Fibroblast of peridontal ligament (primary cell): ENCODE measurements at regions not wholly inside any gene's neighbourhood (a gene's known extent, or its start where the extent isn't known, plus 50 kb on each side); places are given as distances from the start of the nearest gene placed in this dataset.
A peak's percentile ranks its signal among the peaks of the same experiment; 100 is the strongest.
"Not testable (repeated sequence)": the region's sequence is repeated elsewhere in the genome, so short reads cannot be mapped to it uniquely, and the experiment has no call there.

Experiments used
- DNase-seq: peaks from one replicate; pipeline ENCODE4 v3.0.0-alpha.2; 2010; ENCODE audit errors: extremely low read depth

DNA sequence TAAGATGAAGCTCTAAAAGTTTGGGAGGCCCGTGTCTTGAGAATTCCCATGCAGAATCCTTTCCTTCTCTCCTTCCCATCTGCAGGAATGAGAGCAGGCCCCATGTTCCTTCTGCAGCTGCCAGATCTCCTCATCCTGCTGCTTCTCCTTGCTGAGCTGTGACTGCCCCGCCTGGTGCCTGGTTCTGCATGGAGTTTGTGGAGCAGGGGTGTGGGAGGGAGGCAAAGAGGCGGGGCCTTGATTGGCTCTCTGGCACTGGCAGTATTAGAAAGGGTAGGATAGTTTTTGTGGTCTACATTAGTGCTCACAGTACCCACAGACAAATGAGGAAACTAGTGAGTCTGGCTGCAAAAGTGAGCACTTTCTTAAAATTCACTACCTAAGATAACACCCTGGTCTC lies 91.1 kb upstream of the CLPB start:
- no peak for DNase-seq

DNA sequence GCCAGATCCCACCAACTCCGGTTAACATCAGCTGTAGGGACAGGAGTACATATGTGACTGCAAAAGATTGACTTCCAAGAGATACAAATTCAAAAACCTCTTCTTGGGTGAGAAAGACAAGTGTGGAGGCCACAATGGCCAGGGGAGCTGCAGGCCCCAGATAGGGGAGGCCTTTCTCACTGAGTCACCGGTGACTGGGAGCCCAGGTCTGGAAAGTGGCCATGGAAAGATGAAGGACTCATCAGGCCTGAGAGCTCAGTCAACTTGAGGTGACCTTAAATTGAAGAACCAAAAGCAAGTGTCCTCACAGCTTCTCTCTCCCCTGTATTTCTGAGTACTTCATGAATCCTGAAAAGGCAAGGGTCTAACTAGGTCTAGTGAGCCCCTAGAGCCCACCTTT lies 90.4 kb upstream of the CLPB start:
- DNase-seq: no peak

DNA sequence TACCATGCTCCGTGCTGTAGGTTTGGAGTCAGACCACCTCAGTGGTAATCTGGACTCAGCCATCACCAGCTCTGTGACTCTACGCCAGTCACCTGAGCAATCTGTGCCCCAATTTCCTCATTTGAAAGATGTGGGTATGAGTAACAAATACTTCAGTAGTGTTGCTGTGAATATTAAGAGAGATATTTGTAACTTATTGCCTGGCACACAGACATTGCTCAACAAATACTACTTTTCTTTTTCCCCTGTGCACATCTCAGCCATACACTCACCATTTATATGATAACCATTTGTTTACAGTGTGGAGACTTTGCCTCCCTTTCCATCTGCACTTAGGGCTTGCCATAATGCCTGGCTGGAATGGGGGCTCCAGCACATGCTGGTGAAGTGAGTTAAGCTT lies 89.7 kb upstream of the CLPB start:
- DNase-seq: no peak

DNA sequence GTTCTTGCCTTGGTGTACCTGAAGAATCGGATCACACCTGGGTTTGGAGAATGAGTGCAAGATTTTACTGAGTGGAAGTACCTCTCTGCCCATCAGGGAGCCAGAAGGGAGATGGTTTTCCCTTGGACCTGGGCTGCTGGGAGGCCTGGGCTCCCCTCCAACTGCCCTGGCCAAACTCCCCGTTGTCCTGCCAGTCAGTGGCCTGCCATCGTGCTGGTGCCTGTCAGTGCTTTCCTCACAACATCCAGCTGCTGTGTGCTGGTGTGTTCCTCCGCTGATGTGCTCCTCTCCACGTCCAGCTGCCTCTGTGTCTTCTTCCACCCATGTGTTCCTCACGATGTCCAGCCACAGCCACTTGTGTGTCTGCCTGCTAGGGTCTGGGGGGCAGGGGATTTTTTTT lies 87.9 kb upstream of the CLPB start:
- DNase-seq: no peak

DNA sequence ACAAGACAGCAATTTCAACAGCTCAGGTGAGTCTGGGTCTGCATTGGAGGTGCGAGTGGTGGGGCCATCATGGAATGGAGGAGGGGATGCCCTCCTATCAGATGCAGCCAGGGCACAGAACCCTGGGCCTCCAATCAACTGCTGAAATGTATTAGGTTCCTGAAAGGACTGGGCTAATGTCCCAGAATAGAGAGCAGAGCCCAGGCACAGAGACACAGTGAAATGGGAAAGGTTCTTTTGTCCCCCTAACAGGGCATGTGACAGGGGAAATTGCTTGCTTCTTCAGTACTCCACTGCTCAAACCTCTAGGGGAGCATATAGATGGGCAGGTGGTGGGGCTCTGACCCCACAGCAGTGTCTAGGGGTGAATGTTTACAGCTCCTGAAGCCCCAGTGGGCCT lies 87.3 kb upstream of the CLPB start:
- no peak for DNase-seq

DNA sequence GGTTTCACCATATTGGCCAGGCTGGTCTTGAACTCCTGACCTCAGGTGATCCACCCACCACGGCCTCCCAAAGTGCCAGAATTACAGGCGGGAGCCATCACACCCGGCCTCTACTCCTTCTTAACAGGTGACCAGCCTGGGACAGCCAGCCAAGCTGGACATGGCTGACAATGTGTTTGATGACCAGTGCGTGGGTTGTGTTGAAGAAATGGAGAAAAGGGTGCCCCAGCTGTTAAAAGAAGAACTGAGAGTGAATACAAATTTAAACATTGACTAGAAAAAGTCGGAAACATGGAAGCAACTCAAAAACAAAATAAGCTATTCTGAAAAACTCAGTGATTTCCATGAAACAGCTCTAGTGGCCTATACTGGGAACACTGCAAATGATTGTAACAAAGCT lies 86.5 kb upstream of the CLPB start:
- no peak for DNase-seq

DNA sequence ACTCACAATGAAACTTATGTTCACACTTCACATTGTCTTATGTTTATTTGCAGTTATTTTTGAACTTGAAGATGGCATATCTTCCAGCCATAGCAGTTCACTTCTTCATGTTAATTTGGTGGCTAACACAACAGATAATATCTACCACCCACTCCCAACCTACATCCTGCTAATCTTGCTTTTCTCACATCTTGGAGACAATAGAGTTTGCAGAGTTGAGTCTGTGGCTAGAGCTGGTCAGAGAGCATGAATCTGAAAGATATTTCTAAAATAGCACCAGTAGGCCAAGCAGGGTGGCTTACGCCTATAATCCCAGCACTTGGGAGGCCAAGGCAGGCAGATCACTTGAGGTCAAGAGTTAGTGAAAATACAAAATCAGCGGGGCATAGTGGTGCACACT lies 85.6 kb upstream of the CLPB start:
- not testable (repeated sequence) for DNase-seq

DNA sequence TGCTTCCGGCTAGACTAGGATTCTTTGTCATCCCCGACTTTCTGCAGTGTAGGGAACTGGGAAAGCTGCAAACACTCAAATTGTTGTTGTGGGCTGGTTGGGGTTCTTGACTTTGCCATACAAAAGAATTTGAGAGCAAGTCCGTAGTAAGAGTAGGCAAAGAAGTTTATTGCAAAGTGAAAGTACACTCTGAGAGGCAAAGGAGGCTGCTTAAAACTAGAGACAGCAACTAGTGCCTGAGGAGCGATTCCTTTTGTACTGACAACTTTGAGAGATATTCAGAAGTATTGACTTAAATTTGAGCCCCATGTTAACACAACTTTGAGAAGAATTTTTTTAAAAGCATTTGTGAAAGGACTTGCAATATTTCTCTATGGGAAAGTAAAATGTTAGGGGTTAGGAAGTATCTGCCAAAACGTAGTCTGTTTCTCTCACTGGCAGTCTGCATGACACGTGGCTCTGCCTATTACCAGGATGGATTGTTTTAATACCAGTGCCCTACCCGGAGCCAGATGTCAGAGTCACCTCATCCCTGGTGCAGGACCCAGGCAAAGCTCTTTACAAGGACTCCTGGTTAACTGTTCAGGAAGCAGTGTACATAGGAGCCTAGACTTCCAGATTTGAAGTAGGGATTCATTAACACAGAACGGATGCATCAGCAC lies 85.0 kb upstream of the CLPB start:
- DNase-seq: peak; percentile 36

DNA sequence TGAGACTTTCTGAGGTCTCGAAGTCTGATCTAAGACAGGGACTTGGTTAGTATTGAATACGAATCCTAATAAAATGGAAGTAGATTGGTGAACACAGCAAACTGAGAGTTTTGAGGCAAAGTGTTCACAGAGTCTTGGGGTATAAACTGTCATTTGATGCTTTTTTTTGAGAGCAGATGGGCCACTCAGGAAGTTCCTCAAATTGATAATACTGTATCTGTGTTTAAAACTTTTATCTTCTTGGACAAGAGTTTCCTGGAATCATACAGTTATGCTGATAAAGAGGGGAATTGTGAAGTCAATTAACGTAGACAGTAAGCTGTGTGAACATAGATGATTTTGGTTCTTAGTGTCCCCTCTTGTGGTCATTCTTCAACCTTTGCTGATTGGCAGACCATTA lies 80.0 kb upstream of the CLPB start:
- no peak for DNase-seq

DNA sequence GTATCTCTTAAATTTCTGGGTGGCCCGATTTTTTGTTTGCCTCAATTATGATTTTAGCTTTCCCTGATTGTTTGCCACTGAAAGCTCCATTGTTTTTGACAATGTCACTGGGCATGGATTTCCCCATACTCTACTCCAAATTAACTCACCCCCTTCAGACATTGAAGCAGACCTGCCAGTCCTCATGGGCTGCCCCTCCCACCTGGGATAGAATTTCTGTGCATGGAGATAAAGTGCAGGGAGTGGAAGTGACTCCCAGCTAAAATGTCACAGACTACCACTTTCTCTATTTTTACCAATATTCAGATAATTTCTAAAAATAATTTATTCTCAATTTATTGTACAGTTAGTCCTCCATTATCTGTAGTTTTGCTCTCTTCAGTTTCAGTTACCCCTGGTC lies 79.1 kb upstream of the CLPB start:
- no peak for DNase-seq

DNA sequence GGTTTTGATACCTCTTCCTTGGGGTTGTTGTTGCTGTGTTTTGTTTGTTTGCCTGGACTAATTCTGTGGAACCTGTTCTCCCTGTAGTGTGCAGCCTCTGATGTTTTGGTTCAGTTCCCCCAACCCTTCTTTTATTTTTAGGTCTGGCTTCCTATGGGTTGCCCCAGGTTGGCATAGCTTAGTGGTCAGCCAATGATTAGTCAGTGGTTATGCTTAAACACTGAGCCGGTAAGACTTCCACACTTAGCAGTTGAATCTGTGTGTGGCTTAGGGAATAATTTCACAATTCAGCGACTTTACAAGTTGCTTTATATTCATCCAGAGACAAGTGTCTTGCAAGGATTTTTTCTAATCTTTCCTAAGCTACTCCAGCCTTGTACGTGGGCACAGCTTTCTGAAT lies 78.6 kb upstream of the CLPB start:
- no peak for DNase-seq

DNA sequence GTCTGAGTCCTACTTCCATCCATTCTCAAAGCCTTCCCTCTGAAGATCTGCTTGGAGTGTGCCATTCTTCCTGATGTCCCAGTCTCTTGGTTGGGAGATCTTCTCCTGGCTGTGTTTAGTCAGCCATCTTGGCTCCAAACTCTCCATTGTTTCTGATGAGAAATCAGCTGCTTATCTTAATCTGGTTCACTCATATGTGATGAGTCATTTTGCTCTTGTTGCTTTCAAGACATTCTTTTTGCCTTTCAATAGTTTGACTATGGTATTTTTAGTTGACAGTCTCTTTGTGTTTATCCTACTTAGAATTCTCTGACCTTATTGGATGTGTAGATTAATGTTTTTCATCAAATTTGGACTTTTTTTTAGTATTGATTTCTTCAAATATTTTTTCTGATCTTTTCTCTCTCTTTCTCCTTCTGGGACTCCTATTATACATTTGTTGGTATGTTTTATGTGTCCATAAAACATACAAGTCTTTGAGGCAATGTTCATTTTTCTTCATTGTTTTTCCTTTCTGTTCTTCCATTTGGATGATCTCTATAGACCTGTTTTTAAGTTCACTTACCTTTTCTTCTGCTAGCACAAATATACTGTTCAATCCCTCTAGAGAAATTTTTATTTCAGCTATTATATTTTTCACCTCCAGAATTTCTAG lies 77.2 kb upstream of the CLPB start:
- DNase-seq: peak; percentile 1

DNA sequence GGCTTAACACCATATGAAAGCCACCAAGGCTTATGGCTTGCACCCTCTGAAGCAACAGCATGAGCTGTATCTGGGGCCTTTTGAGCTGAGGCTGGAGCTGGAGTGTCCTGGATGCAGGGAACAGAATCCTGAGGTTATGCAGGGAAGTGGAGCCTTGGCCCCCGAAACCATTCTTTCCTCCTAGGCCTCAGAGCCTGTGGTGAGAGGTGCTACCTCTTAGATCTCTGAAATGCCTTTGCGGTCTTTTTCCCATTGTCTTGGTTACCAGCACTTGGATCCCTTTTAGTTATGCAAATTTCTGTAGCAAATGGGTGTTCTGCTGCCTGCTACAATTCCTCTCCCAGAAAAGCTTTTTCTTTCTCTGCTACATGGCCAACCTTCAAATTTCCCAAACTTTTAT lies 72.7 kb upstream of the CLPB start:
- no peak for DNase-seq

DNA sequence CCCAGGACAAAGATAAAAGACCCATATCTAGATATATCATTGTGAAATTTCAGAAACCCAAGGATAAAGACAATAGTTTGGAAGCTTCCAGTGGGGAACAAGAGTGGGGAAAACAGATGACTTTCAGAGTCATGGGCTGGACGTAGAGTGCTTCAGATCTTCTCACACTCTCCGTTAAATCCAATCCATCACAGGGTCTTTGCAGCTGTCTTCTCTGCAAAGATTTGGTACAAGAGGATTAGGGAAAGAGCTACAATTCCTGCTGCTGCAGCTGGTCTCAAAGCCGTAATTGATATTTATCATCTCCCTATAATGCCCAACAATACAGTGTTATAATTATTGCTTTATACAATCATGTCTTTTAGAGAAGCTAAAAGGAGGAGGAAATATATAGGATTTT lies 63.4 kb upstream of the CLPB start:
- DNase-seq: no peak

DNA sequence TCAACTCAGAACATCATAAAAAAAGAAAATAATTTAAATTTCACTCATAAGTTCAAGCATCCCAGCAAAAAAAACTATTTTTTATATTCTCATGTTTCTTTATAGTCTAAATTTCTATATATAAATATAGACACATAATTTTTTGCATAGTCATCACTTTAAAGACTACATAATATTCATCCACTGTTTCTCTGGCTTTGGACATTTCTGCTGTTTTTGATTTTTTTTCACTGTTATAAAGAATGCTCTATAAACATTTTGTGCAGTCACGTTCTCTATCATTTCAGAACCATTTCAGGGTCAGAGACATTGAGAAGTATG lies 59.7 kb upstream of the CLPB start:
- no peak for DNase-seq

DNA sequence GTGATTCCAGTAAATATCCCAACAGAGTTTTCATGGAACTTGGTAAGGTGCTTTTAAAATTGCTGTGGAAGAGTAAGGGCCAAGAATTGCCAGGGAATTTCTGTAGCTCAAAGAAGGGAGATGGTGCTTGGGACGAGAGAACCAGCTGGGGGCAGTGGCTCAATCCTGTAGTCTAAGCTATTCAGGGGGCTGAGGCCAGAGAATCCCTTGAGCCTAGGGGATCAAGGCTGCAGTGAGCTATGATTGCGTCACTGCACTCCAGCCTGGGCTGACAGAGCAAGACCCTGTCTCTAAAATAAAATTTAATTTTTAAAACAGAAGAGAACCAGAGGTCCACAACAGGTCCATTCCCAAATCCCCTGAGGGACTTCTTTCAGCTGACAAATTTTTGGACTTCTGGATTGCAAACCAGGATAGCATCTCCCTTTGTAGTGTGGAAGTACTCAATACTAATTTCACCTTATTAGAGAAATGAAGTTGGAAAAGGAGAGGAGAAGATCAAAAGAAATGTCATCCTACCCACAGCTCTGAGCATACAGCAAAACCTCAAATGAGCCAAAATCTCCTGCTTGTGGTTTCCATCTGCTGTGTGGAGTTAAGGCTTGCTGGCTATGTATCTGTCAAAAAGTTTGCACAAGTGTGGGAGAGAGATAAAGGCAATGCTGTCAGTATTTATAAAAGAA lies 59.2 kb upstream of the CLPB start:
- no peak for DNase-seq

DNA sequence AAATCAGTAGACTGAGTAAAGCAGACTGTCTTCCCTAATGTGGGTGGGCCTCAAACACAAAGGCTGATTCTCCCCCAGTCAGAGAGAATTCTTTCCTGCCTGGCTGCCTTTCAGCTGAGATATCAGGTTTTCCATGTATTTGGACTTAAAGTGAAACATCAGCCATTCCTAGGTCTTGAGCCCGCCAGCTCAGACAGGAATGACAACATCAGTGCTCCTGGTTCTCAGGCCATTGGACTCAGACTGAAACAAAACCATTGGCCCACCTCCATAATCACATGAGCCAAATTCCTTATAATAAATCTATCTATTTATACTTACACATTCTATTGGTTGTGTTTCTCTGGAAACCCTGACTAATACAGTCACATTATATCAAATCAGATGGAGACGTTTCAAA lies 56.7 kb upstream of the CLPB start:
- peak; percentile 21 for DNase-seq
